RPMI7951 (cell line): ENCODE measurements at regions not wholly inside any gene's neighbourhood (a gene's known extent, or its start where the extent isn't known, plus 50 kb on each side); places are given as distances from the start of the nearest gene placed in this dataset.
A peak's percentile ranks its signal among the peaks of the same experiment; 100 is the strongest.
"Not testable (repeated sequence)": the region's sequence is repeated elsewhere in the genome, so short reads cannot be mapped to it uniquely, and the experiment has no call there.

ENCODE experiments used
- DNase-seq: peaks from one replicate; pipeline ENCODE4 v3.0.0-alpha.2; 2012; ENCODE audit warnings: low read depth

GRCh38 chr1:89436856-89437255 is 73.0 kb downstream of the GBP6 start:
- DNase-seq: no peak

- DNase-seq: not testable (repeated sequence)
These were observed 74.4 kb downstream of the GBP6 start for GRCh38 chr1:89438301-89438700.

- DNase-seq: no peak
These were observed 77.1 kb downstream of the GBP6 start for GRCh38 chr1:89440911-89441310.

- no peak for DNase-seq
These were observed 79.8 kb upstream of the LRRC8B start for GRCh38 chr1:89444791-89445190.

- peak; percentile 14 for DNase-seq
These were observed 73.6 kb upstream of the LRRC8B start for GRCh38 chr1:89451011-89451410.

- no peak for DNase-seq
These were observed 71.3 kb upstream of the LRRC8B start for GRCh38 chr1:89453123-89453972.

GRCh38 chr1:89454845-89455521 is 69.6 kb upstream of the LRRC8B start:
- DNase-seq: peak; percentile 54

GRCh38 chr1:89457046-89457445 is 67.6 kb upstream of the LRRC8B start:
- no peak for DNase-seq

- DNase-seq: no peak
These were observed 65.5 kb upstream of the LRRC8B start for GRCh38 chr1:89459081-89459480.

GRCh38 chr1:89460325-89460724 is 64.3 kb upstream of the LRRC8B start:
- no peak for DNase-seq

- no peak for DNase-seq
These were observed 62.4 kb upstream of the LRRC8B start for GRCh38 chr1:89462250-89462649.

- peak; percentile 7 for DNase-seq
These were observed 60.6 kb upstream of the LRRC8B start for GRCh38 chr1:89464008-89464407.

- no peak for DNase-seq
These were observed 59.4 kb upstream of the LRRC8B start for GRCh38 chr1:89465201-89465600.

- DNase-seq: no peak
These were observed 58.2 kb upstream of the LRRC8B start for GRCh38 chr1:89466307-89466930.

GRCh38 chr1:89472253-89472652 is 52.4 kb upstream of the LRRC8B start:
- DNase-seq: no peak

- no peak for DNase-seq
These were observed 51.7 kb upstream of the LRRC8B start for GRCh38 chr1:89472886-89473417.
